HG03135 (cell line): ENCODE measurements at regions not wholly inside any gene's neighbourhood (a gene's known extent, or its start where the extent isn't known, plus 50 kb on each side); places are given as distances from the start of the nearest gene placed in this dataset.
"Not testable (repeated sequence)": the region's sequence is repeated elsewhere in the genome, so short reads cannot be mapped to it uniquely, and the experiment has no call there.

ENCODE experiments used
- ATAC-seq: cut with Tn5 transposase; IDR thresholded peaks from one replicate; pipeline ENCODE4 v1.9.1; 2021; ENCODE audit warnings: mild to moderate bottlenecking, moderate library complexity; ENCODE audit not compliant: unreplicated experiment

GRCh38 chr6:170036367-170036766 lies 254.5 kb downstream of the DLL1 start:
- ATAC-seq, result not testable (repeated sequence)

GRCh38 chr6:170035901-170036304 lies 255.0 kb downstream of the DLL1 start:
- ATAC-seq, result no peak

- ATAC-seq, result no peak
Observed at GRCh38 chr6:170035044-170035443, 255.8 kb downstream of the DLL1 start.

GRCh38 chr6:170034294-170034693 lies 256.6 kb downstream of the DLL1 start:
- ATAC-seq, result no peak

- no peak for ATAC-seq
Observed at GRCh38 chr6:170033666-170034065, 257.2 kb downstream of the DLL1 start.

GRCh38 chr6:170032706-170033309 lies 258.1 kb downstream of the DLL1 start:
- ATAC-seq, result no peak

GRCh38 chr6:170032197-170032596 lies 258.7 kb downstream of the DLL1 start:
- no peak for ATAC-seq

- ATAC-seq, result no peak
Observed at GRCh38 chr6:170031684-170032121, 259.2 kb downstream of the DLL1 start.

GRCh38 chr6:170030821-170031471 lies 259.9 kb downstream of the DLL1 start:
- ATAC-seq, result no peak

GRCh38 chr6:170030284-170030815 lies 260.5 kb downstream of the DLL1 start:
- no peak for ATAC-seq

GRCh38 chr6:170029416-170030283 lies 261.2 kb downstream of the DLL1 start:
- ATAC-seq, result no peak

GRCh38 chr6:170028629-170029345 lies 262.1 kb downstream of the DLL1 start:
- no peak for ATAC-seq

GRCh38 chr6:170027647-170028043 lies 263.2 kb downstream of the DLL1 start:
- no peak for ATAC-seq

- no peak for ATAC-seq
Observed at GRCh38 chr6:170026751-170027646, 263.9 kb downstream of the DLL1 start.

GRCh38 chr6:170025935-170026750 lies 264.7 kb downstream of the DLL1 start:
- no peak for ATAC-seq

GRCh38 chr6:170025341-170025911 lies 265.5 kb downstream of the DLL1 start:
- no peak for ATAC-seq

GRCh38 chr6:170024940-170025339 lies 265.9 kb downstream of the DLL1 start:
- no peak for ATAC-seq

- ATAC-seq, result no peak
Observed at GRCh38 chr6:170023620-170024521, 267.0 kb downstream of the DLL1 start.
